ENCODE measurements at regions not wholly inside any gene's neighbourhood (a gene's known extent, or its start where the extent isn't known, plus 50 kb on each side); places are given as distances from the start of the nearest gene placed in this dataset.

DNA sequence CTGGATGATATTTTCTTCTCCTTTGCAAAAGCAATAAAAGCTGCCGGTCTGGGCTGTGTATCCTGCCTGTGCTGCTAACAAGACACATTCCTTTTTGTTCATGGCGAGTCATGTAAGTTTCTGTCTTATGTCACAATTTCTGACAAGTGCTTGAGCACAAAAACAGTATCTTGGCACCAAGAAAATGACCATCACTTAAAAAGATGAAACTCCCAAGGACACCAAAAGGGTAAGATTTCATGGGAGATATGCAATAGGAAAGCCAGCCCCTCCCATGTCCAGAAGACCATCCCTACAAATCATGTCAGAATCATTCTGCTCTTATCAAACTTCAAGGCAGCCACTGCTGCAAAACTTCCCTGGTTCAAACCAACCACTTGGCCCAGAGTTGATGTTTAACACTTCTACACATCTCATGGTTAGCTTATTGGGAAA, 375.4 kb upstream of the ZNF507 start (continued):
- TF ChIP-seq ZC3H11A (IDR thresholded peaks at IDR 0.05), result no peak

DNA sequence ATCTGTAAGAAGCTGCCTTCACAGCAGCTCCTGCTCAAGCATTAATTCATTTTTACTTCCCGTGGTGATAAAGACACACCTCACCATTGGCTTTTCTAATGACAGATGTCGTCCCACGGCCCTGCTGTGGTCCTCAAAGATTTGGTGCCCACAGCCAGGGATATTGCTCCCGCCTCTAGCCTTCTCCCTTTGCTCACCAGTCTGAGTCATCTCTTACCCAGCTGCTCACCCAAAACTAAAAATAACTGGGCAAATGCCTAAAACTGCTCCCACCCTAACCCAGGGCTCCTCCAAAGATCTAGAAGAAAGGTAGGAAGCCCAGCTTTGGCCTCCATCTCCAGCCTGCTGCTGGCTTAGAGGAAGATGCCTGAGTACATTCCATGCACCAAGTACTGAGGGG, 371.1 kb upstream of the ZNF507 start:
- no peak overlapping the region for H3K4me3 ChIP-seq
- FAIRE-seq, result no peak
- 0 out of 3 replicates have a peak, but pooled peaks cover 8% of the 10 kb centered on the region for H3K9me3 ChIP-seq
- TF ChIP-seq POLR2AphosphoS2 (conservative IDR thresholded peaks at IDR 0.05; ENCODE audit: low read length), result no peak
- TF ChIP-seq GATA3 (IDR thresholded peaks at IDR 0.05; ENCODE audit: borderline replicate concordance), result no peak
- no peak for TF ChIP-seq EP300 (IDR thresholded peaks at IDR 0.05)
- no peak for TF ChIP-seq RFX5 (IDR thresholded peaks at IDR 0.05)
- TF ChIP-seq ZFP36 (IDR thresholded peaks at IDR 0.05; ENCODE audit: borderline replicate concordance, partially characterized antibody), result no peak
- no peak for TF ChIP-seq HDAC2 (IDR thresholded peaks at IDR 0.05)
- TF ChIP-seq CBX8 (IDR thresholded peaks at IDR 0.05), result no peak
- no peak for TF ChIP-seq HEYL (CRISPR knock-in tag; IDR thresholded peaks at IDR 0.05)
- no peak for TF ChIP-seq RNF2 (IDR thresholded peaks at IDR 0.05; ENCODE audit: borderline replicate concordance, low read depth)
- TF ChIP-seq KDM1A (IDR thresholded peaks at IDR 0.05; ENCODE audit: low read depth), result no peak
- no peak for TF ChIP-seq CEBPB (IDR thresholded peaks at IDR 0.05)
- no peak for TF ChIP-seq CHD4 (IDR thresholded peaks at IDR 0.05; ENCODE audit: borderline replicate concordance)
- no peak for TF ChIP-seq BHLHE40 (IDR thresholded peaks at IDR 0.05; ENCODE audit: low read depth, low read length)
- H3K4me1 ChIP-seq, result no peaks in the 10 kb centered on the region
- ATAC-seq, result no peak
- no peak overlapping the region for H3K4me2 ChIP-seq
- 0% methylated on average over 4 of the region's 4 CpGs for WGBS (ENCODE audit: missing lambda C conversion rate)
- CTCF ChIA-PET, result no interaction called here
- DNase-seq (ENCODE audit: low read depth in 1 of 2, low spot score in 1 of 2), result no peak
- H3K27ac ChIP-seq, result no peak overlapping the region
- POLR2A ChIA-PET, result no interaction called here

DNA sequence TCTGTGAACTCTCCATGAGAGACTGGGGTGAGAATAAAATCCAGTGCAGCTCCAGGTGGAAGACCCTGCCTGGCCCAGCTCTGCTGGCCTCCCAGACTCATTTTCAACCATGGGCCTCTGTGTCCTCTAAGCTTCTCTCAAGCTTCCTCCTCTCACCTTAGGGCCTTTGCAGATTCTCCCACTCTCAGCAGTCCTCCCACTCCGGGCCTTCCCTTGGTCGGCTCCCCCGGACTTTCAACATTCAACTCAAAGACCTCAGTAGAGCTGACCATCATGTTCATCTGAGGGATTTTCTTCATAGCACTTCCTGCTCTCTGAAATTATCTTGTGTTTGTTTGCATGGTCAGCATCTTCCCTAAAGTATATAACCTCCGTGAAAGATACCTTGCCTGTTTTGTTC, 370.5 kb upstream of the ZNF507 start:
- ChIA-PET CTCF (no interaction called here), POLR2A (no interaction called here)
- Histone ChIP-seq H3K4me3 (no peak overlapping the region), H3K4me2 (no peak overlapping the region), H3K9me3 (0 out of 3 replicates have a peak, but pooled peaks cover 9% of the 10 kb centered on the region), H3K4me1 (no peaks in the 10 kb centered on the region), H3K27ac (no peak overlapping the region)
- DNase-seq (ENCODE audit: low read depth in 1 of 2, low spot score in 1 of 2) (no peak), FAIRE-seq (no peak), ATAC-seq (no peak)
- TF ChIP-seq TP53 (CRISPR knock-in tag; IDR thresholded peaks at IDR 0.05), result no peak
- peak; percentile 46 for TF ChIP-seq MAFK (IDR thresholded peaks at IDR 0.05; ENCODE audit: partially characterized antibody)
- WGBS (ENCODE audit: missing lambda C conversion rate), result 15% methylated on average over 4 of the region's 4 CpGs

DNA sequence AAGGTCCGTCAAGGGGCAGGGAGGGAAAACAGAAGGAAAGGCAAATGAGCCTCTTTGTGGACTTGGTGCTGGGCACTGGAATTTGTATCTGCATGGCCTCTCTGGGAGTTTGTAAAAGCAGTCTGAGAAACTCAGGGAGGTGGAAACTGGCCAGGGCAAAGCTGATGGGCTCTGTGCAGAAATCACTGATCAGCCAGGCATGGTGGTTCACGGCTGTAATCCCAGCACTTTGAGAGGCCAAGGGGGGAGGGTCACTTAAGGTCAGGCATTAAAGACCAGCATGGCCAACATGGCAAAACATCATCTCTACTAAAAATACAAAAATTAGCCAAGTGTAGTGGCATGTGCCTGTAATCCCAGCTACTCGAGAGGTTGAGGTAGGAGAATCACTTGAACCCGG, 369.9 kb upstream of the ZNF507 start:
- Histone ChIP-seq H3K4me1 (no peaks in the 10 kb centered on the region), H3K4me2 (no peak overlapping the region), H3K9me3 (0 out of 3 replicates have a peak, but pooled peaks cover 9% of the 10 kb centered on the region), H3K4me3 (no peak overlapping the region), H3K27ac (no peak overlapping the region)
- WGBS (ENCODE audit: missing lambda C conversion rate), result 12% methylated on average over 4 of the region's 4 CpGs
- CTCF ChIA-PET, result no interaction called here
- peak; percentile 23 for FAIRE-seq
- POLR2A ChIA-PET, result no interaction called here
- ATAC-seq, result no peak
- TF ChIP-seq NFE2L2 (conservative IDR thresholded peaks at IDR 0.05; ENCODE audit: low read length) (no peak), RCOR1 (IDR thresholded peaks at IDR 0.05; ENCODE audit: low read depth, low read length) (no peak), MYC (IDR thresholded peaks at IDR 0.05; ENCODE audit: borderline replicate concordance, low read length) (no peak), SMC3 (IDR thresholded peaks at IDR 0.05) (no peak), SREBF2 (IDR thresholded peaks at IDR 0.05) (no peak), EHF (CRISPR knock-in tag; IDR thresholded peaks at IDR 0.05) (no peak), MAFK (IDR thresholded peaks at IDR 0.05; ENCODE audit: partially characterized antibody) (no peak), JUN (IDR thresholded peaks at IDR 0.05) (no peak), JUNB (IDR thresholded peaks at IDR 0.05) (no peak), ESRRA (IDR thresholded peaks at IDR 0.05; ENCODE audit: borderline replicate concordance, low read length) (no peak), RARB (CRISPR knock-in tag; IDR thresholded peaks at IDR 0.05) (no peak), HEYL (CRISPR knock-in tag; IDR thresholded peaks at IDR 0.05) (no peak), ZFP36 (IDR thresholded peaks at IDR 0.05; ENCODE audit: borderline replicate concordance, partially characterized antibody) (no peak), TP53 (CRISPR knock-in tag; IDR thresholded peaks at IDR 0.05) (no peak)
- TF ChIP-seq, protein P1, sequence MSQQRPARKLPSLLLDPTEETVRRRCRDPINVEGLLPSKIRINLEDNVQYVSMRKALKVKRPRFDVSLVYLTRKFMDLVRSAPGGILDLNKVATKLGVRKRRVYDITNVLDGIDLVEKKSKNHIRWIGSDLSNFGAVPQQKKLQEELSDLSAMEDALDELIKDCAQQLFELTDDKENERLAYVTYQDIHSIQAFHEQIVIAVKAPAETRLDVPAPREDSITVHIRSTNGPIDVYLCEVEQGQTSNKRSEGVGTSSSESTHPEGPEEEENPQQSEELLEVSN (IDR thresholded peaks at IDR 0.05; ENCODE audit: borderline replicate concordance, low read depth), result no peak
- TF ChIP-seq, protein P2, sequence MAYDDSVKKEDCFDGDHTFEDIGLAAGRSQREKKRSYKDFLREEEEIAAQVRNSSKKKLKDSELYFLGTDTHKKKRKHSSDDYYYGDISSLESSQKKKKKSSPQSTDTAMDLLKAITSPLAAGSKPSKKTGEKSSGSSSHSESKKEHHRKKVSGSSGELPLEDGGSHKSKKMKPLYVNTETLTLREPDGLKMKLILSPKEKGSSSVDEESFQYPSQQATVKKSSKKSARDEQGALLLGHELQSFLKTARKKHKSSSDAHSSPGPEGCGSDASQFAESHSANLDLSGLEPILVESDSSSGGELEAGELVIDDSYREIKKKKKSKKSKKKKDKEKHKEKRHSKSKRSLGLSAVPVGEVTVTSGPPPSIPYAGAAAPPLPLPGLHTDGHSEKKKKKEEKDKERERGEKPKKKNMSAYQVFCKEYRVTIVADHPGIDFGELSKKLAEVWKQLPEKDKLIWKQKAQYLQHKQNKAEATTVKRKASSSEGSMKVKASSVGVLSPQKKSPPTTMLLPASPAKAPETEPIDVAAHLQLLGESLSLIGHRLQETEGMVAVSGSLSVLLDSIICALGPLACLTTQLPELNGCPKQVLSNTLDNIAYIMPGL (CRISPR knock-in tag; IDR thresholded peaks at IDR 0.05; ENCODE audit: borderline replicate concordance), result no peak
- TF ChIP-seq, protein P3, sequence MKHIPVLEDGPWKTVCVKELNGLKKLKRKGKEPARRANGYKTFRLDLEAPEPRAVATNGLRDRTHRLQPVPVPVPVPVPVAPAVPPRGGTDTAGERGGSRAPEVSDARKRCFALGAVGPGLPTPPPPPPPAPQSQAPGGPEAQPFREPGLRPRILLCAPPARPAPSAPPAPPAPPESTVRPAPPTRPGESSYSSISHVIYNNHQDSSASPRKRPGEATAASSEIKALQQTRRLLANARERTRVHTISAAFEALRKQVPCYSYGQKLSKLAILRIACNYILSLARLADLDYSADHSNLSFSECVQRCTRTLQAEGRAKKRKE (CRISPR knock-in tag; IDR thresholded peaks at IDR 0.05; ENCODE audit: low read depth), result no peak
- no peak for DNase-seq (ENCODE audit: low read depth in 1 of 2, low spot score in 1 of 2)

All from A549 (cell line).